HG02840 (cell line): ENCODE measurements at regions not wholly inside any gene's neighbourhood (a gene's known extent, or its start where the extent isn't known, plus 50 kb on each side); places are given as distances from the start of the nearest gene placed in this dataset.
"Not testable (repeated sequence)": the region's sequence is repeated elsewhere in the genome, so short reads cannot be mapped to it uniquely, and the experiment has no call there.

Experiments used
- ATAC-seq: cut with Tn5 transposase; IDR thresholded peaks from one replicate; pipeline ENCODE4 v1.9.1; 2021; ENCODE audit warnings: mild to moderate bottlenecking, moderate library complexity, moderate number of reproducible peaks; ENCODE audit not compliant: unreplicated experiment, low FRiP score

GRCh38 chr21:5013455-5014304 lies 5507.7 kb upstream of the TPTE start:
- ATAC-seq, result not testable (repeated sequence)

GRCh38 chr21:5015187-5015586 lies 5506.2 kb upstream of the TPTE start:
- not testable (repeated sequence) for ATAC-seq

- ATAC-seq, result not testable (repeated sequence)
These were observed 5502.3 kb upstream of the TPTE start for GRCh38 chr21:5019120-5019519.

- peak; percentile 41 for ATAC-seq
These were observed 5499.6 kb upstream of the TPTE start for GRCh38 chr21:5021815-5022214.

GRCh38 chr21:5022254-5022653 lies 5499.1 kb upstream of the TPTE start:
- ATAC-seq, result peak; percentile 45

GRCh38 chr21:5022748-5023147 lies 5498.6 kb upstream of the TPTE start:
- ATAC-seq, result not testable (repeated sequence)

GRCh38 chr21:5035147-5035546 lies 5486.2 kb upstream of the TPTE start:
- ATAC-seq, result not testable (repeated sequence)

- not testable (repeated sequence) for ATAC-seq
These were observed 5485.8 kb upstream of the TPTE start for GRCh38 chr21:5035587-5035986.

GRCh38 chr21:5037606-5038331 lies 5483.6 kb upstream of the TPTE start:
- not testable (repeated sequence) for ATAC-seq

- not testable (repeated sequence) for ATAC-seq
These were observed 5481.5 kb upstream of the TPTE start for GRCh38 chr21:5039926-5040325.

GRCh38 chr21:5042583-5042982 lies 5478.8 kb upstream of the TPTE start:
- ATAC-seq, result not testable (repeated sequence)

- not testable (repeated sequence) for ATAC-seq
These were observed 5476.6 kb upstream of the TPTE start for GRCh38 chr21:5044812-5045211.

- not testable (repeated sequence) for ATAC-seq
These were observed 5469.9 kb upstream of the TPTE start for GRCh38 chr21:5051303-5052018.

- not testable (repeated sequence) for ATAC-seq
These were observed 5466.2 kb upstream of the TPTE start for GRCh38 chr21:5055027-5055754.

- peak; percentile 63 for ATAC-seq
These were observed 5465.1 kb upstream of the TPTE start for GRCh38 chr21:5055996-5056962.

GRCh38 chr21:5057077-5057476 lies 5464.3 kb upstream of the TPTE start:
- not testable (repeated sequence) for ATAC-seq

- not testable (repeated sequence) for ATAC-seq
These were observed 5460.9 kb upstream of the TPTE start for GRCh38 chr21:5060364-5061083.

GRCh38 chr21:5064581-5065142 lies 5456.7 kb upstream of the TPTE start:
- ATAC-seq, result not testable (repeated sequence)
